Heart right ventricle (tissue), 16 donors: ENCODE measurements at regions not wholly inside any gene's neighbourhood (a gene's known extent, or its start where the extent isn't known, plus 50 kb on each side); places are given as distances from the start of the nearest gene placed in this dataset.
"Not testable (repeated sequence)": the region's sequence is repeated elsewhere in the genome, so short reads cannot be mapped to it uniquely, and the experiment has no call there.

Source experiments
- ATAC-seq, 8 donors: fragments of 200-7000 bp; cut with Tn5 transposase; one replicate each; pipeline ENCODE4 v1.9.1; 2020; ENCODE audit warnings: mild to moderate bottlenecking in 8 of 8, moderate library complexity in 8 of 8, moderate number of reproducible peaks in 1 of 8
- DNase-seq, 2 donors: peaks; one replicate each; pipeline ENCODE4 v3.0.0-alpha.2; 2020
- H3K27ac ChIP-seq, 10 donors: fragments of 200-600 bp; sonication (generic) in 2 of 10; one replicate each; pipeline versions ENCODE4 v1.5.0 to v1.8.0; 2020 to 2022; ENCODE audit warnings: mild to moderate bottlenecking in 3 of 10
- H3K27me3 ChIP-seq, 7 donors: fragments of 200-600 bp; one replicate each; pipeline ENCODE4 v1.8.0; 2021 to 2022; ENCODE audit warnings: mild to moderate bottlenecking in 2 of 7
- H3K36me3 ChIP-seq, 9 donors: fragments of 200-600 bp; sonication (generic) in 1 of 9; one replicate each; pipeline versions ENCODE4 v1.5.0 to v1.8.0; 2020 to 2022; ENCODE audit warnings: mild to moderate bottlenecking in 2 of 9
- H3K4me1 ChIP-seq, 9 donors: fragments of 200-600 bp; sonication (generic) in 1 of 9; one replicate each; pipeline versions ENCODE4 v1.5.0 to v1.8.0; 2020 to 2022; ENCODE audit warnings: mild to moderate bottlenecking in 4 of 9
- H3K4me3 ChIP-seq, 10 donors: fragments of 200-600 bp; sonication (generic) in 2 of 10; one replicate each; pipeline versions ENCODE4 v1.5.0 to v1.8.0; 2020 to 2022; ENCODE audit warnings: mild to moderate bottlenecking in 7 of 10, moderate library complexity in 2 of 10
- H3K9me3 ChIP-seq, 11 donors: fragments of 200-600 bp in 10 of 11; sonication (generic) in 2 of 11; one replicate each; pipeline versions ENCODE4 v1.5.0 to v1.8.0; 2013 to 2022; ENCODE audit warnings: mild to moderate bottlenecking in 2 of 11, control low read depth in 1 of 11, moderate library complexity in 1 of 11
- CTCF ChIP-seq, 9 donors: fragments of 200-600 bp; sonication (generic) in 2 of 9; IDR thresholded peaks; one replicate each; pipeline versions ENCODE4 v1.5.0 to v1.8.0; 2021 to 2022; ENCODE audit warnings: antibody characterized with exemption in 9 of 9, mild to moderate bottlenecking in 5 of 9, moderate library complexity in 1 of 9
- WGBS, 2 donors: extraction: QIAGEN DNeasy Blood & Tissue Kit; methylation state at CpG; one replicate each; pipeline ENCODE4 v1.1.7; 2013; ENCODE audit warnings: inconsistent platforms in 1 of 2; 5-methylcytosine and 5-hydroxymethylcytosine counted together
- intact Hi-C, 10 donors: fragments of 100-400 bp; cut with DNase I; formaldehyde crosslinking; loops; one replicate each; pipeline versions ENCODE4 v1.11.1 to v1.14.2; 2022
- donor health status: Arrhythmogenic right ventricular cardiomyopathy.
- donor health status: ischemic (EF 13 %, LVEDD 7.1; RV severe dilation, severe dysfunction).
- donor health status: healthy with polysubstance abuse.
- donor health status: DM: no; HTN: yes; CAD: no.
- donor health status: DM: no; HTN: no; CAD: no.
- donor health status: ischemic (EF 25% LVEDD 6.9; RV normal size, moderate dysfunction).
- donor health status: ischemic (EF 25% LVEDD 5.7; RV mildly dilated, moderate dysfunction).
- donor health status: healthy.
- donor health status: DM: yes; HTN: yes; CAD: no.
- donor health status: Ischemic cardiomyopathy.
- donor health status: ischemic (EF 35%, LVEDD 5.7; RV mildly dilated, moderate dysfunction).
- donor health status: nonischemic (EF 11% LVEDD 7.7; RV severe dilation, severe dysfunction).
- donor health status: DM: yes; HTN: yes; CAD: no.
- donor health status: PGD.
- donor health status: ischemic (EF 29% LVEDD 5.4; RV normal size, mild dysfunction).
- donor health status: nonischemic (EF 23%, LVEDD 6.1; RV moderate dilation, normal function).

- intact Hi-C loops = no loop called here
- WGBS, 2 donors = 85 to 95% methylated on average over 1 of the region's 1 CpG
Observed at GRCh38 chrX:56397636-56398035, 165.5 kb downstream of the KLF8 start.

GRCh38 chrX:56402207-56402606 is 161.2 kb upstream of the UBQLN2 start:
- no peak for DNase-seq
- Histone ChIP-seq H3K27ac (no peak overlapping the region), H3K36me3 (no peaks in the 10 kb centered on the region), H3K4me3 (no peak overlapping the region), H3K9me3 (peaks cover 0 to 19% (median 0%) of the 10 kb centered on the region in 11 donors), H3K4me1 (no peaks in the 10 kb centered on the region), H3K27me3 (peaks cover 0 to 8% (median 0%) of the 10 kb centered on the region in 7 donors)
- intact Hi-C loops = no loop called here
- ATAC-seq = no peak
- no peak for TF ChIP-seq CTCF (IDR thresholded peaks at IDR 0.05)
- WGBS, 2 donors = 93 to 95% methylated on average over 1 of the region's 1 CpG

More at GRCh38 chrX:56397636-56398035, 165.5 kb downstream of the KLF8 start:
- no peak for ATAC-seq
- H3K27ac ChIP-seq = no peak overlapping the region
- peaks cover 0 to 3% (median 0%) of the 10 kb centered on the region in 7 donors for H3K27me3 ChIP-seq
- no peaks in the 10 kb centered on the region for H3K9me3 ChIP-seq
- no peak overlapping the region for H3K4me3 ChIP-seq
- H3K36me3 ChIP-seq = no peaks in the 10 kb centered on the region
- no peaks in the 10 kb centered on the region for H3K4me1 ChIP-seq
- TF ChIP-seq CTCF (IDR thresholded peaks at IDR 0.05) = no peak
- DNase-seq = no peak

- H3K4me1 ChIP-seq = no peaks in the 10 kb centered on the region
- DNase-seq (no peak), ATAC-seq (no peak)
- no peak overlapping the region for H3K27ac ChIP-seq
- peaks cover 0 to 6% (median 0%) of the 10 kb centered on the region in 7 donors for H3K27me3 ChIP-seq
- TF ChIP-seq CTCF (IDR thresholded peaks at IDR 0.05) = no peak
- no peak overlapping the region for H3K4me3 ChIP-seq
- WGBS, 2 donors = 26 to 28% methylated on average over 5 of the region's 5 CpGs
- intact Hi-C loops = loop anchor here in 1 of 10 donors (10.0 kb wide), 1 partner anchor 45 kb away; no protein-coding TSS in a partner anchor
- H3K36me3 ChIP-seq = no peaks in the 10 kb centered on the region
- H3K9me3 ChIP-seq = peaks cover 0 to 18% (median 0%) of the 10 kb centered on the region in 11 donors
Observed at GRCh38 chrX:56429581-56429980, 133.8 kb upstream of the UBQLN2 start.

- H3K27me3 ChIP-seq, H3K4me1 ChIP-seq, H3K27ac ChIP-seq, DNase-seq, H3K36me3 ChIP-seq, intact Hi-C loops, ATAC-seq, H3K4me3 ChIP-seq: not testable (repeated sequence)
- WGBS, 2 donors = 85 to 92% methylated on average over 12 of the region's 12 CpGs
- peaks cover 0 to 53% (median 0%) of the 10 kb centered on the region in 11 donors for H3K9me3 ChIP-seq
Observed at GRCh38 chrX:56451981-56452380, 111.4 kb upstream of the UBQLN2 start.

GRCh38 chrX:56462389-56462788 is 101.0 kb upstream of the UBQLN2 start:
- no peaks in the 10 kb centered on the region for H3K4me1 ChIP-seq
- no peaks in the 10 kb centered on the region for H3K36me3 ChIP-seq
- intact Hi-C loops = loop anchor here in 1 of 10 donors (10.0 kb wide), 1 partner anchor 262 kb away; the partner anchor contains the start of gene NBDY
- no peak overlapping the region for H3K27ac ChIP-seq
- peak in 1 of 9 donors; percentile 30 for TF ChIP-seq CTCF (IDR thresholded peaks at IDR 0.05)
- no peak overlapping the region for H3K4me3 ChIP-seq
- peaks cover 0 to 27% (median 0%) of the 10 kb centered on the region in 11 donors for H3K9me3 ChIP-seq
- no peak for ATAC-seq
- DNase-seq = no peak
- H3K27me3 ChIP-seq = no peaks in the 10 kb centered on the region
